ENCODE measurements at regions not wholly inside any gene's neighbourhood (a gene's known extent, or its start where the extent isn't known, plus 50 kb on each side); places are given as distances from the start of the nearest gene placed in this dataset.

DNA sequence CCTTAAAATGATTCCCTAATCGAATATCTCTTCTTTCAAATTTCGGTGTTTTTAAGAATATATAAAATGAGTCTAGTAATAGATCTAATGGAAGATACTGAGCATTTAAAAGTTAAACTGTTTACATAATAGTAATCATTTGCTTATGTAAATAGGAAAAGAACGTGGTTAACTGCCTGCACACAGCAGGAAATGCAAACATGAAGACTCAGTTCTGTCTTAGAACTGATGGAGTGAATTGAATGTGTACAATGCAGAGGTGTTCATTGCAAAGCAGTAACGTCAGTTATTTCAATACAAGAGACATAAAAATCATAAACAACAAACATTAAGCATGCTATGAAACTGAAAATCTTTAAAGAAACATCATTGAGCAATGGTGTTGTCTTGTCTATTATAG lies 359.4 kb upstream of the ADAMTS5 start:
- no TSS peak for BruUV-seq (replicated peaks)
- H4K20me1 ChIP-seq (replicated peaks; ENCODE audit: control insufficient read depth, extremely low read depth, insufficient read depth, low read length) = no peaks in the 10 kb centered on the region
- intact Hi-C loops (cut with micrococcal nuclease) (no loop called here), dilution Hi-C loops (cut with MboI; ENCODE audit: extremely low pct_ligation_motif_present, low sequenced_read_pairs) (no loop called here)
- H3K27me3 ChIP-seq (ENCODE audit: control insufficient read depth in 2 of 2, insufficient read depth in 2 of 2, low read length in 2 of 2) = no peaks in the 10 kb centered on the region
- H3K4me2 ChIP-seq (ENCODE audit: insufficient read depth, low read length) = no peak overlapping the region
- CTCF ChIA-PET = no interaction called here
- H3K79me2 ChIP-seq (ENCODE audit: control insufficient read depth, insufficient read depth, low read length) = no peaks in the 10 kb centered on the region
- DNase-seq (ENCODE audit: low read depth, low spot score) (no peak), FAIRE-seq (no peak)
- no peaks in the 10 kb centered on the region for H3K36me3 ChIP-seq (ENCODE audit: control insufficient read depth in 2 of 2, extremely low read depth in 1 of 2, insufficient read depth in 2 of 2, low read length in 2 of 2)
- no peaks in the 10 kb centered on the region for H3K9me3 ChIP-seq (replicated peaks; ENCODE audit: control insufficient read depth, insufficient read depth, low read length)
- no peak overlapping the region for H3K4me3 ChIP-seq (replicated peaks in 1 of 3; ENCODE audit: insufficient read depth in 1 of 3, low read depth in 1 of 3, low read length in 3 of 3)
- no peaks in the 10 kb centered on the region for H3K4me1 ChIP-seq (ENCODE audit: control insufficient read depth, extremely low read depth, insufficient read depth, low read length)
- no peak overlapping the region for H2AFZ ChIP-seq (ENCODE audit: low read depth, low read length)
- H3K9me1 ChIP-seq (replicated peaks; ENCODE audit: control insufficient read depth, extremely low read depth, insufficient read depth, low read length) = no peaks in the 10 kb centered on the region
- H3K27ac ChIP-seq (ENCODE audit: insufficient read depth, low read depth, low read length) = no peak overlapping the region
- no peak overlapping the region for H3K9ac ChIP-seq (replicated peaks; ENCODE audit: extremely low read depth, insufficient read depth, low read length)
- no peak for TF ChIP-seq JUN (IDR thresholded peaks at IDR 0.05; ENCODE audit: borderline replicate concordance, insufficient read depth, insufficient read length, low read depth)
- no peak for TF ChIP-seq MAX (IDR thresholded peaks at IDR 0.05; ENCODE audit: insufficient read depth, insufficient read length)
- no peak for TF ChIP-seq POLR2AphosphoS5 (IDR thresholded peaks at IDR 0.05; ENCODE audit: insufficient read depth, low read depth, low read length)
- TF ChIP-seq, protein P1, sequence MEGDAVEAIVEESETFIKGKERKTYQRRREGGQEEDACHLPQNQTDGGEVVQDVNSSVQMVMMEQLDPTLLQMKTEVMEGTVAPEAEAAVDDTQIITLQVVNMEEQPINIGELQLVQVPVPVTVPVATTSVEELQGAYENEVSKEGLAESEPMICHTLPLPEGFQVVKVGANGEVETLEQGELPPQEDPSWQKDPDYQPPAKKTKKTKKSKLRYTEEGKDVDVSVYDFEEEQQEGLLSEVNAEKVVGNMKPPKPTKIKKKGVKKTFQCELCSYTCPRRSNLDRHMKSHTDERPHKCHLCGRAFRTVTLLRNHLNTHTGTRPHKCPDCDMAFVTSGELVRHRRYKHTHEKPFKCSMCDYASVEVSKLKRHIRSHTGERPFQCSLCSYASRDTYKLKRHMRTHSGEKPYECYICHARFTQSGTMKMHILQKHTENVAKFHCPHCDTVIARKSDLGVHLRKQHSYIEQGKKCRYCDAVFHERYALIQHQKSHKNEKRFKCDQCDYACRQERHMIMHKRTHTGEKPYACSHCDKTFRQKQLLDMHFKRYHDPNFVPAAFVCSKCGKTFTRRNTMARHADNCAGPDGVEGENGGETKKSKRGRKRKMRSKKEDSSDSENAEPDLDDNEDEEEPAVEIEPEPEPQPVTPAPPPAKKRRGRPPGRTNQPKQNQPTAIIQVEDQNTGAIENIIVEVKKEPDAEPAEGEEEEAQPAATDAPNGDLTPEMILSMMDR (IDR thresholded peaks at IDR 0.05; ENCODE audit: extremely low read depth in 1 of 2, insufficient read depth in 1 of 2, low read depth in 1 of 2, low read length in 2 of 2) = no peak
- TF ChIP-seq EZH2 (IDR thresholded peaks at IDR 0.05; ENCODE audit: borderline replicate concordance, low read depth, low read length, severe bottlenecking) = no peak
- POLR2A ChIA-PET = no interaction called here

- CTCF ChIA-PET = no interaction called here
- no peaks in the 10 kb centered on the region for H3K79me2 ChIP-seq (ENCODE audit: control insufficient read depth, insufficient read depth, low read length)
- DNase-seq (ENCODE audit: low read depth, low spot score) = no peak
- no peaks in the 10 kb centered on the region for H3K4me1 ChIP-seq (ENCODE audit: control insufficient read depth, extremely low read depth, insufficient read depth, low read length)
- no peak overlapping the region for H3K4me2 ChIP-seq (ENCODE audit: insufficient read depth, low read length)
- H2AFZ ChIP-seq (ENCODE audit: low read depth, low read length) = no peak overlapping the region
- H3K36me3 ChIP-seq (ENCODE audit: control insufficient read depth in 2 of 2, extremely low read depth in 1 of 2, insufficient read depth in 2 of 2, low read length in 2 of 2) = no peaks in the 10 kb centered on the region
- H3K27me3 ChIP-seq (ENCODE audit: control insufficient read depth in 2 of 2, insufficient read depth in 2 of 2, low read length in 2 of 2) = no peaks in the 10 kb centered on the region
- H3K4me3 ChIP-seq (replicated peaks in 1 of 3; ENCODE audit: insufficient read depth in 1 of 3, low read depth in 1 of 3, low read length in 3 of 3) = no peak overlapping the region
- BruUV-seq (replicated peaks) = no TSS peak
- intact Hi-C loops (cut with micrococcal nuclease) (no loop called here), dilution Hi-C loops (cut with MboI; ENCODE audit: extremely low pct_ligation_motif_present, low sequenced_read_pairs) (no loop called here)
- no peak for TF ChIP-seq FOS (IDR thresholded peaks at IDR 0.05; ENCODE audit: borderline replicate concordance, insufficient read depth, low read length)
- TF ChIP-seq, protein P1 (IDR thresholded peaks at IDR 0.05; ENCODE audit: extremely low read depth in 1 of 2, insufficient read depth in 1 of 2, low read depth in 1 of 2, low read length in 2 of 2) = no peak
- POLR2A ChIA-PET = no interaction called here
- no peak overlapping the region for H3K9ac ChIP-seq (replicated peaks; ENCODE audit: extremely low read depth, insufficient read depth, low read length)
- H4K20me1 ChIP-seq (replicated peaks; ENCODE audit: control insufficient read depth, extremely low read depth, insufficient read depth, low read length) = no peaks in the 10 kb centered on the region
- H3K9me3 ChIP-seq (replicated peaks; ENCODE audit: control insufficient read depth, insufficient read depth, low read length) = no peaks in the 10 kb centered on the region
- no peak for FAIRE-seq
- H3K27ac ChIP-seq (ENCODE audit: insufficient read depth, low read depth, low read length) = no peak overlapping the region
- H3K9me1 ChIP-seq (replicated peaks; ENCODE audit: control insufficient read depth, extremely low read depth, insufficient read depth, low read length) = no peaks in the 10 kb centered on the region
Measured at GRCh38 chr21:27323331-27323730, 356.4 kb upstream of the ADAMTS5 start.
